NB4 (cell line): ENCODE measurements at regions not wholly inside any gene's neighbourhood (a gene's known extent, or its start where the extent isn't known, plus 50 kb on each side); places are given as distances from the start of the nearest gene placed in this dataset.
A peak's percentile ranks its signal among the peaks of the same experiment; 100 is the strongest.

Source experiments
- DNase-seq: peaks from one replicate; pipeline ENCODE4 v3.0.0; 2010; ENCODE audit warnings: low read depth
- H3K4me3 ChIP-seq: one replicate; pipeline ENCODE4 v1.5.1; 2011; ENCODE audit warnings: mild to moderate bottlenecking, low read depth, low read length, moderate library complexity
- CTCF ChIP-seq: IDR thresholded peaks from one replicate; pipeline ENCODE4 v1.5.1; 2012; ENCODE audit warnings: low read depth, low read length
- MYC ChIP-seq: IDR thresholded peaks from 2 replicates; pipeline ENCODE4 v1.6.1; 2011; ENCODE audit warnings: low read depth, low read length
- POLR2A ChIP-seq: IDR thresholded peaks from 2 replicates; pipeline ENCODE4 v1.6.1; 2011; ENCODE audit warnings: mild to moderate bottlenecking; ENCODE audit not compliant: insufficient read length; ENCODE audit errors: extremely low read depth
- TF ChIP-seq, protein P1 (sequence below): IDR thresholded peaks from 2 replicates; pipeline ENCODE4 v1.6.1; 2011; ENCODE audit warnings: low read depth, low read length

DNA sequence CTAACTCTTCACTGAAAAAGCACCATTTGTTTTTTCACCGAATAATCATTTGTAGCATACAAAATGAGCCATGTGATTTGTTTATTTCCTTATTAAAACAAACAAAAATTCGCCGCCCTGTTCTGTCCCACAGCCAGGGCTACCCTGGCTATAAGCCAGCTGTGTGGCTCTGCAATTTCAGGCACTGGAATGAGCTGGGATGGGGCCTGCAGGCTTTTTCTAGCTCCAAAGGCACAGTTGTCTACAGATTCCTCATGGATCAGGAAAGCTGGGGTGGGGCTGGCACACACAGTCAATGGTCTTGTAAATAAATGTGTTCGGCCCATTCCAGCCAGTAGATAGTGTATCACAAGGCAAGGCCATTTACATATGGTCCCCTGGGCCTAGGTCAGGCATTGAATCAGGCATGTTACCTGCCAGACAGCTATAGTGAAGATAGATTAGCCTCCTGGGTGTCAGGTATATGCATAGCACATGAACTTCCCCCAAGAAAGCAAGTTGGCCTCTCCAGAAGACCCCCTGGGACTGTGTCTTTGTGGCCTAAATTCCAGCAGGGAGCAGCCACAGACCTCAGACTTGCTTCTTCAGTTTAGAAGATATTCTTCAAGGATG, 608.9 kb downstream of the MAFB start:
- no peak overlapping the region for H3K4me3 ChIP-seq
- no peak for DNase-seq
- TF ChIP-seq, protein P1, sequence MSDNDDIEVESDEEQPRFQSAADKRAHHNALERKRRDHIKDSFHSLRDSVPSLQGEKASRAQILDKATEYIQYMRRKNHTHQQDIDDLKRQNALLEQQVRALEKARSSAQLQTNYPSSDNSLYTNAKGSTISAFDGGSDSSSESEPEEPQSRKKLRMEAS = no peak
- TF ChIP-seq MYC (no peak), POLR2A (no peak), CTCF (no peak)

- TF ChIP-seq CTCF (no peak), POLR2A (no peak), MYC (no peak)
- TF ChIP-seq, protein P1 = no peak
- peak; percentile 6 for DNase-seq
- no peak overlapping the region for H3K4me3 ChIP-seq
Measured at GRCh38 chr20:40073535-40074111, 615.4 kb downstream of the MAFB start.

- TF ChIP-seq POLR2A (no peak), MYC (no peak), CTCF (no peak)
- TF ChIP-seq, protein P1 = no peak
- no peak overlapping the region for H3K4me3 ChIP-seq
Measured at GRCh38 chr20:40072907-40073306, 616.1 kb downstream of the MAFB start.

DNA sequence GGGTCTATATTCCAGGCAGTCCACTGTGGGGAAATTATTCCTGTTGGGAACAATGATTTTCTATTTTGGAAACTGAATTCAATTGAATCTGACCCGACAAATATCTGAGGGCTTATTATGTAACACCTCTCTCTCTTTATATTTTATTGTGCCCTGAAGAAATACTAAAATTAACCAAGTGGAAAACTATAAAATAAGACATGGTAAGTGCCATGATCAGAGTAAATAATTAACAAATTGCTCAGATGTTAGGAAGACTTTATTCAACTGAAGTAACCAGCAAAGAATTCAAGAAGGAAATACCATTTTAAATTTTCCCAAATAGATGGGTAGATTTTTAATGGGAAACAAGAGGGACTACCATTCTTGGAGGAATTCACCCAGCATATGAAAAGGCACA, 632.9 kb downstream of the MAFB start:
- TF ChIP-seq, protein P1 = no peak
- TF ChIP-seq POLR2A (no peak), CTCF (no peak), MYC (no peak)
- no peak overlapping the region for H3K4me3 ChIP-seq
- DNase-seq = no peak

More at GRCh38 chr20:40072907-40073306, 616.1 kb downstream of the MAFB start:
- no peak for DNase-seq

- TF ChIP-seq MYC = no peak
- TF ChIP-seq, protein P1 = no peak
- TF ChIP-seq POLR2A = no peak
- no peak for TF ChIP-seq CTCF
- DNase-seq = no peak
Measured at GRCh38 chr20:40055711-40056110, 633.3 kb downstream of the MAFB start.

More at GRCh38 chr20:40055711-40056110, 633.3 kb downstream of the MAFB start:
- H3K4me3 ChIP-seq = no peak overlapping the region
